ENCODE measurements at regions not wholly inside any gene's neighbourhood (a gene's known extent, or its start where the extent isn't known, plus 50 kb on each side); places are given as distances from the start of the nearest gene placed in this dataset.

- H2BK20ac ChIP-seq (ENCODE audit: low read length): no peak overlapping the region
- no peak for FAIRE-seq
- no peak overlapping the region for H3K14ac ChIP-seq (ENCODE audit: insufficient read length)
- no peak overlapping the region for H4K8ac ChIP-seq (ENCODE audit: extremely low read depth, insufficient read depth, low read length)
- no peaks in the 10 kb centered on the region for H3K4me1 ChIP-seq (replicated peaks in 1 of 4; ENCODE audit: control insufficient read depth in 3 of 4, insufficient read depth in 4 of 4, low read length in 3 of 4)
- H3K23ac ChIP-seq (ENCODE audit: insufficient read length): no peak overlapping the region
- H4K5ac ChIP-seq (ENCODE audit: insufficient read length, low read depth, low read length): no peak overlapping the region
- no peaks in the 10 kb centered on the region for H3K23me2 ChIP-seq (ENCODE audit: low read depth, low read length)
- H3K9me3 ChIP-seq (ENCODE audit: insufficient read depth in 2 of 2, low read depth in 1 of 2, low read length in 1 of 2): no peaks in the 10 kb centered on the region
- no peak overlapping the region for H3K56ac ChIP-seq (replicated peaks; ENCODE audit: insufficient read length, low read depth, low read length)
- H3K9ac ChIP-seq (replicated peaks in 1 of 4; ENCODE audit: extremely low read depth in 1 of 4, low read depth in 3 of 4, low read length in 3 of 4): no peak overlapping the region
- CTCF ChIA-PET (ENCODE audit: partially characterized antibody): interaction anchor here (1.0 to 1.1 kb wide), 2 partner anchors 17 to 177 kb away, joined by 3 read pairs; no protein-coding TSS in a partner anchor
- H2AK5ac ChIP-seq (ENCODE audit: low read depth, low read length): no peak overlapping the region
- H3K79me2 ChIP-seq (ENCODE audit: control insufficient read depth in 1 of 2, insufficient read depth in 2 of 2, low read length in 2 of 2): no peaks in the 10 kb centered on the region
- POLR2A ChIA-PET (ENCODE audit: partially characterized antibody): no interaction called here
- no peak overlapping the region for H3K4me2 ChIP-seq (ENCODE audit: insufficient read depth in 1 of 2, low read depth in 2 of 2, low read length in 2 of 2)
- H3K36me3 ChIP-seq (ENCODE audit: control insufficient read depth in 2 of 4, insufficient read depth in 4 of 4, low read length in 3 of 4): no peaks in the 10 kb centered on the region
- H2BK15ac ChIP-seq (ENCODE audit: low read length): no peak overlapping the region
- H3K27ac ChIP-seq (ENCODE audit: low read depth, low read length): no peak overlapping the region
- no peak overlapping the region for H3K4ac ChIP-seq (replicated peaks; ENCODE audit: insufficient read length, low read depth, low read length)
- DNase-seq (ENCODE audit: low read depth in 1 of 2, low spot score in 2 of 2): no peak
- no peak overlapping the region for H3K18ac ChIP-seq (ENCODE audit: extremely low read depth, low read length)
- no peak for TF ChIP-seq FOSL1 (IDR thresholded peaks at IDR 0.05; ENCODE audit: insufficient read depth, low read depth, low read length)
- TF ChIP-seq POU5F1 (IDR thresholded peaks at IDR 0.05; ENCODE audit: low read depth, low read length): no peak
- TF ChIP-seq SP2 (IDR thresholded peaks at IDR 0.05; ENCODE audit: low read length): no peak
- no peak for TF ChIP-seq CBX8 (IDR thresholded peaks at IDR 0.05; ENCODE audit: borderline replicate concordance, low read depth, low read length)
- no peak overlapping the region for H4K91ac ChIP-seq (replicated peaks; ENCODE audit: insufficient read length, low read length)
- H2AFZ ChIP-seq (ENCODE audit: low read length): no peak overlapping the region
- H3K4me3 ChIP-seq (ENCODE audit: extremely low read depth in 1 of 4, insufficient read depth in 2 of 4, low read depth in 3 of 4, low read length in 4 of 4): no peak overlapping the region
- H3K27me3 ChIP-seq (replicated peaks in 1 of 4; ENCODE audit: control insufficient read depth in 3 of 4, extremely low read depth in 1 of 4, insufficient read depth in 3 of 4, low read length in 3 of 4): no peaks in the 10 kb centered on the region
- no peaks in the 10 kb centered on the region for H3K79me1 ChIP-seq (ENCODE audit: low read depth, low read length)
- H4K20me1 ChIP-seq (replicated peaks in 1 of 2; ENCODE audit: control insufficient read depth in 1 of 2, insufficient read depth in 2 of 2, low read length in 2 of 2): no peaks in the 10 kb centered on the region
- no peak overlapping the region for H2BK12ac ChIP-seq (ENCODE audit: low read depth, low read length)
- H2BK5ac ChIP-seq (ENCODE audit: low read depth, low read length): no peak overlapping the region
- H2BK120ac ChIP-seq (replicated peaks; ENCODE audit: low read depth, low read length): no peak overlapping the region
Measured at GRCh38 chr20:4563031-4563430, 123.2 kb upstream of the PRNP start.

Measured in H1 (cell line).